ENCODE measurements at regions not wholly inside any gene's neighbourhood (a gene's known extent, or its start where the extent isn't known, plus 50 kb on each side); places are given as distances from the start of the nearest gene placed in this dataset.
"Not testable (repeated sequence)": the region's sequence is repeated elsewhere in the genome, so short reads cannot be mapped to it uniquely, and the experiment has no call there.

GRCh38 chrX:98029861-98030260 is 1146.2 kb downstream of the RPA4 start:
- no peak for DNase-seq (ENCODE audit: low read depth, low spot score)

- DNase-seq (ENCODE audit: low read depth, low spot score) = no peak
Observed at GRCh38 chrX:98057176-98057575, 1173.5 kb downstream of the RPA4 start.

GRCh38 chrX:98065151-98065550 is 1181.4 kb downstream of the RPA4 start:
- no peak for DNase-seq (ENCODE audit: low read depth, low spot score)

- no peak for DNase-seq (ENCODE audit: low read depth, low spot score)
Observed at GRCh38 chrX:98067611-98068010, 1183.9 kb downstream of the RPA4 start.

- no peak for DNase-seq (ENCODE audit: low read depth, low spot score)
Observed at GRCh38 chrX:98068024-98068580, 1184.4 kb downstream of the RPA4 start.

- DNase-seq (ENCODE audit: low read depth, low spot score) = no peak
Observed at GRCh38 chrX:98071331-98071730, 1187.6 kb downstream of the RPA4 start.

GRCh38 chrX:98077440-98077839 is 1193.7 kb downstream of the RPA4 start:
- DNase-seq (ENCODE audit: low read depth, low spot score) = no peak

GRCh38 chrX:98111684-98112083 is 1228.0 kb downstream of the RPA4 start:
- DNase-seq (ENCODE audit: low read depth, low spot score) = no peak

- DNase-seq (ENCODE audit: low read depth, low spot score) = no peak
Observed at GRCh38 chrX:98114021-98114420, 1230.3 kb downstream of the RPA4 start.

- no peak for DNase-seq (ENCODE audit: low read depth, low spot score)
Observed at GRCh38 chrX:98141466-98141865, 1257.8 kb downstream of the RPA4 start.

GRCh38 chrX:98191003-98191402 is 1307.3 kb downstream of the RPA4 start:
- no peak for DNase-seq (ENCODE audit: low read depth, low spot score)

- no peak for DNase-seq (ENCODE audit: low read depth, low spot score)
Observed at GRCh38 chrX:98194036-98194435, 1310.3 kb downstream of the RPA4 start.

GRCh38 chrX:98203800-98204199 is 1320.1 kb downstream of the RPA4 start:
- no peak for DNase-seq (ENCODE audit: low read depth, low spot score)

- DNase-seq (ENCODE audit: low read depth, low spot score) = no peak
Observed at GRCh38 chrX:98207947-98208346, 1324.2 kb downstream of the RPA4 start.

GRCh38 chrX:98231003-98231402 is 1347.3 kb downstream of the RPA4 start:
- DNase-seq (ENCODE audit: low read depth, low spot score) = no peak

- not testable (repeated sequence) for DNase-seq (ENCODE audit: low read depth, low spot score)
Observed at GRCh38 chrX:98240061-98240460, 1356.4 kb downstream of the RPA4 start.

GRCh38 chrX:98263135-98263534 is 1379.4 kb downstream of the RPA4 start:
- DNase-seq (ENCODE audit: low read depth, low spot score) = no peak

GRCh38 chrX:98289726-98290125 is 1406.0 kb downstream of the RPA4 start:
- DNase-seq (ENCODE audit: low read depth, low spot score) = peak; percentile 15

- DNase-seq (ENCODE audit: low read depth, low spot score) = no peak
Observed at GRCh38 chrX:98294310-98294709, 1410.6 kb downstream of the RPA4 start.

- no peak for DNase-seq (ENCODE audit: low read depth, low spot score)
Observed at GRCh38 chrX:98296129-98296528, 1412.4 kb downstream of the RPA4 start.

GRCh38 chrX:98299785-98300184 is 1416.1 kb downstream of the RPA4 start:
- DNase-seq (ENCODE audit: low read depth, low spot score) = no peak

- not testable (repeated sequence) for DNase-seq (ENCODE audit: low read depth, low spot score)
Observed at GRCh38 chrX:98300536-98300935, 1416.8 kb downstream of the RPA4 start.

- no peak for DNase-seq (ENCODE audit: low read depth, low spot score)
Observed at GRCh38 chrX:98331407-98331806, 1447.7 kb downstream of the RPA4 start.

- no peak for DNase-seq (ENCODE audit: low read depth, low spot score)
Observed at GRCh38 chrX:98338544-98338943, 1454.8 kb downstream of the RPA4 start.
